ENCODE measurements at regions not wholly inside any gene's neighbourhood (a gene's known extent, or its start where the extent isn't known, plus 50 kb on each side); places are given as distances from the start of the nearest gene placed in this dataset.

- no peak for FAIRE-seq
- Histone ChIP-seq H3K4me1 (replicated peaks in 1 of 4; ENCODE audit: control insufficient read depth in 3 of 4, insufficient read depth in 4 of 4, low read length in 3 of 4) (0 out of 7 replicates have a peak, but pooled peaks cover 0 to 4% (median 1%) of the 10 kb centered on the region in 4 experiments), H3K4ac (replicated peaks; ENCODE audit: insufficient read length, low read depth, low read length) (no peak overlapping the region), H3K23me2 (ENCODE audit: low read depth, low read length) (no peaks in the 10 kb centered on the region; the same call in 1 of the 2 replicates), H4K5ac (ENCODE audit: insufficient read length, low read depth, low read length) (no peak overlapping the region), H3K79me2 (ENCODE audit: control insufficient read depth in 1 of 2, insufficient read depth in 2 of 2, low read length in 2 of 2) (no peaks in the 10 kb centered on the region), H3K27ac (ENCODE audit: low read depth, low read length) (no peak overlapping the region), H2BK5ac (ENCODE audit: low read depth, low read length) (no peak overlapping the region), H3K79me1 (ENCODE audit: low read depth, low read length) (no peaks in the 10 kb centered on the region), H3K14ac (ENCODE audit: insufficient read length) (no peak overlapping the region), H3K9ac (replicated peaks in 1 of 4; ENCODE audit: extremely low read depth in 1 of 4, low read depth in 3 of 4, low read length in 3 of 4) (no peak overlapping the region), H2BK15ac (ENCODE audit: low read length) (no peak overlapping the region), H2BK12ac (ENCODE audit: low read depth, low read length) (no peak overlapping the region), H4K91ac (replicated peaks; ENCODE audit: insufficient read length, low read length) (no peak overlapping the region), H3K23ac (ENCODE audit: insufficient read length) (no peak overlapping the region), H4K8ac (ENCODE audit: extremely low read depth, insufficient read depth, low read length) (no peak overlapping the region), H2AK5ac (ENCODE audit: low read depth, low read length) (no peak overlapping the region), H3K56ac (replicated peaks; ENCODE audit: insufficient read length, low read depth, low read length) (no peak overlapping the region), H3K27me3 (replicated peaks in 1 of 4; ENCODE audit: control insufficient read depth in 3 of 4, extremely low read depth in 1 of 4, insufficient read depth in 3 of 4, low read length in 3 of 4) (no peaks in the 10 kb centered on the region; a peak in 1 of 7 replicates), H2BK20ac (ENCODE audit: low read length) (no peak overlapping the region), H3K36me3 (ENCODE audit: control insufficient read depth in 2 of 4, insufficient read depth in 4 of 4, low read length in 3 of 4) (no peaks in the 10 kb centered on the region), H3K9me3 (ENCODE audit: insufficient read depth in 2 of 2, low read depth in 1 of 2, low read length in 1 of 2) (no peaks in the 10 kb centered on the region), H4K20me1 (replicated peaks in 1 of 2; ENCODE audit: control insufficient read depth in 1 of 2, insufficient read depth in 2 of 2, low read length in 2 of 2) (no peaks in the 10 kb centered on the region), H3K4me3 (ENCODE audit: extremely low read depth in 1 of 4, insufficient read depth in 2 of 4, low read depth in 3 of 4, low read length in 4 of 4) (no peak overlapping the region), H3K18ac (ENCODE audit: extremely low read depth, low read length) (no peak overlapping the region), H2BK120ac (replicated peaks; ENCODE audit: low read depth, low read length) (no peak overlapping the region), H3K4me2 (ENCODE audit: insufficient read depth in 1 of 2, low read depth in 2 of 2, low read length in 2 of 2) (no peak overlapping the region), H2AFZ (ENCODE audit: low read length) (no peak overlapping the region)
- TF ChIP-seq PHF8 (conservative IDR thresholded peaks at IDR 0.05; ENCODE audit: low read depth, low read length) (no peak), TBP (IDR thresholded peaks at IDR 0.05; ENCODE audit: low read depth, low read length) (no peak), SRF (IDR thresholded peaks at IDR 0.05; ENCODE audit: low read depth, low read length) (no peak), EP300 (IDR thresholded peaks at IDR 0.05; ENCODE audit: borderline replicate concordance in 1 of 2, low read depth in 2 of 2, low read length in 2 of 2) (no peak), BCL11A (IDR thresholded peaks at IDR 0.05; ENCODE audit: low read depth in 2 of 2, low read length in 2 of 2) (no peak), CREB1 (IDR thresholded peaks at IDR 0.05) (no peak), FOSL1 (IDR thresholded peaks at IDR 0.05; ENCODE audit: insufficient read depth, low read depth, low read length) (no peak), USF2 (IDR thresholded peaks at IDR 0.05; ENCODE audit: low read length) (no peak), E2F6 (IDR thresholded peaks at IDR 0.05) (no peak), SP1 (IDR thresholded peaks at IDR 0.05; ENCODE audit: low read depth, low read length) (no peak), JUN (IDR thresholded peaks at IDR 0.05; ENCODE audit: low read depth, low read length) (no peak), RBBP5 (IDR thresholded peaks at IDR 0.05; ENCODE audit: borderline replicate concordance, low read depth, low read length) (no peak)
- WGBS, 2 experiments (ENCODE audit: extremely low coverage in 1 of 2, insufficient coverage in 1 of 2, insufficient read length in 1 of 2, insufficient replicate concordance in 2 of 2, low coverage in 1 of 2, low lambda C conversion rate in 2 of 2, missing lambda C conversion rate in 1 of 2), result 31% methylated on average over 1 of the region's 1 CpG; no CpG with 5 or more reads in 1 of the 2 experiments
- POLR2A ChIA-PET (ENCODE audit: partially characterized antibody), result no interaction called here
- CTCF ChIA-PET (ENCODE audit: partially characterized antibody), result no interaction called here
- peak in 1 of 2 experiments; percentile 3 for DNase-seq (ENCODE audit: low read depth in 1 of 2, low spot score in 2 of 2)
Measured at GRCh38 chr11:79543101-79543500, 102.3 kb upstream of the TENM4 start.

Measured in H1 (cell line).